OCI-LY7 (cell line): ENCODE measurements at regions not wholly inside any gene's neighbourhood (a gene's known extent, or its start where the extent isn't known, plus 50 kb on each side); places are given as distances from the start of the nearest gene placed in this dataset.

Source experiments
- BruUV-seq: library from RNA; stranded (reverse); fragments of 400-500 nt; replicated peaks from 2 replicates; lab custom pipeline; 2021; lab: Mats Ljungman, UMichigan
- CTCF ChIA-PET: fragments of 300-600 bp; sonication (Branson Sonifier 250); formaldehyde crosslinking; loops from one replicate; lab custom pipeline; 2022; ENCODE audit warnings: antibody characterized with exemption; ENCODE audit not compliant: unreplicated experiment; lab: Charles Lee
- POLR2A ChIA-PET: fragments of 300-600 bp; sonication (Branson Sonifier 250); formaldehyde crosslinking; loops from one replicate; lab custom pipeline; 2022; ENCODE audit warnings: antibody characterized with exemption; lab: Charles Lee
- DNase-seq: peaks from one replicate; pipeline ENCODE4 v3.0.0-alpha.2; 2015; ENCODE audit warnings: low spot score
- H2AFZ ChIP-seq: fragments of 200-600 bp; sonication (generic), shearing (Covaris generic); 2 replicates; pipeline ENCODE4 v1.6.1; 2014; ENCODE audit warnings: mild to moderate bottlenecking, antibody characterized with exemption, low read length, moderate library complexity
- H3K27ac ChIP-seq: fragments of 200-600 bp; sonication (generic); 2 replicates; pipeline ENCODE4 v1.5.1; 2014; ENCODE audit warnings: mixed run types, low read depth, mild to moderate bottlenecking, moderate library complexity, low read length, inconsistent platforms; ENCODE audit not compliant: poor library complexity, severe bottlenecking
- H3K36me3 ChIP-seq: fragments of 200-600 bp; sonication (generic); 2 replicates; pipeline ENCODE4 v1.6.1; 2014; ENCODE audit warnings: mild to moderate bottlenecking, antibody characterized with exemption, low read length, moderate library complexity, mixed read lengths; ENCODE audit not compliant: insufficient read depth
- H3K4me1 ChIP-seq: fragments of 200-600 bp; sonication (generic); 2 replicates; pipeline ENCODE4 v1.5.1; 2014; ENCODE audit warnings: mild to moderate bottlenecking, low read length; ENCODE audit not compliant: insufficient read depth, poor library complexity, severe bottlenecking
- H3K4me2 ChIP-seq: fragments of 200-600 bp; sonication (generic); 2 replicates; pipeline ENCODE4 v1.6.1; 2014; ENCODE audit warnings: mild to moderate bottlenecking, low read length
- H3K4me3 ChIP-seq: fragments of 200-600 bp; sonication (generic); 2 replicates; pipeline ENCODE4 v1.5.1; 2014; ENCODE audit warnings: mild to moderate bottlenecking, low read depth, low read length; ENCODE audit not compliant: poor library complexity, severe bottlenecking
- H3K79me2 ChIP-seq: fragments of 200-600 bp; sonication (generic); 2 replicates; pipeline ENCODE4 v1.6.1; 2016; ENCODE audit warnings: low read depth, mild to moderate bottlenecking, low read length, moderate library complexity, mixed read lengths; ENCODE audit not compliant: insufficient read depth
- H3K9me2 ChIP-seq: fragments of 200-600 bp; sonication (generic); 2 replicates; pipeline ENCODE4 v1.6.1; 2016; ENCODE audit warnings: mild to moderate bottlenecking, low read length, mixed read lengths; ENCODE audit not compliant: insufficient read depth
- H3K9me3 ChIP-seq: fragments of 200-600 bp; sonication (generic); 2 replicates; pipeline ENCODE4 v1.6.1; 2014; ENCODE audit warnings: mild to moderate bottlenecking, mixed run types, low read length, mixed read lengths
- H4K20me1 ChIP-seq: fragments of 200-600 bp; sonication (generic); 2 replicates; pipeline ENCODE4 v1.6.1; 2014; ENCODE audit warnings: mild to moderate bottlenecking, antibody characterized with exemption, low read length, moderate library complexity, mixed read lengths; ENCODE audit not compliant: insufficient read depth
- CTCF ChIP-seq: fragments of 200-600 bp; sonication (generic); conservative IDR thresholded peaks from 2 replicates; pipeline ENCODE4 v1.5.1; 2014; ENCODE audit warnings: mild to moderate bottlenecking, antibody characterized with exemption, low read length, moderate library complexity, mixed read lengths
- EZH2phosphoT487 ChIP-seq: fragments of 200-600 bp; sonication (generic); IDR thresholded peaks from 2 replicates; pipeline ENCODE4 v1.6.1; 2018; ENCODE audit warnings: low read depth, borderline replicate concordance, mild to moderate bottlenecking, mixed run types, antibody characterized with exemption, low read length, moderate library complexity, mixed read lengths
- intact Hi-C: fragments of 100-400 bp; cut with micrococcal nuclease; formaldehyde crosslinking; loops from one replicate; pipeline ENCODE4 v1.10.0; 2022; ENCODE audit not compliant: unreplicated experiment

- Histone ChIP-seq H3K4me1 (no peaks in the 10 kb centered on the region), H3K4me3 (no peak overlapping the region), H4K20me1 (no peaks in the 10 kb centered on the region), H3K9me3 (no peaks in the 10 kb centered on the region), H2AFZ (no peak overlapping the region), H3K36me3 (no peaks in the 10 kb centered on the region), H3K9me2 (no peaks in the 10 kb centered on the region), H3K79me2 (no peaks in the 10 kb centered on the region), H3K4me2 (no peak overlapping the region), H3K27ac (no peak overlapping the region)
- POLR2A ChIA-PET: no interaction called here
- intact Hi-C loops: no loop called here
- no TSS peak for BruUV-seq
- DNase-seq: no peak
- TF ChIP-seq CTCF (no peak), EZH2phosphoT487 (no peak)
- CTCF ChIA-PET: no interaction called here
These were observed 148.7 kb upstream of the B3GAT1 start for GRCh38 chr11:134560566-134561330.

GRCh38 chr11:134560066-134560465, 148.0 kb upstream of the B3GAT1 start:
- no peaks in the 10 kb centered on the region for H3K9me3 ChIP-seq
- intact Hi-C loops: no loop called here
- no peak overlapping the region for H3K27ac ChIP-seq
- no peaks in the 10 kb centered on the region for H4K20me1 ChIP-seq
- no TSS peak for BruUV-seq
- H3K9me2 ChIP-seq: no peaks in the 10 kb centered on the region
- TF ChIP-seq CTCF (no peak), EZH2phosphoT487 (no peak)
- DNase-seq: no peak
- ChIA-PET CTCF (no interaction called here), POLR2A (no interaction called here)
- H2AFZ ChIP-seq: no peak overlapping the region
- no peak overlapping the region for H3K4me2 ChIP-seq
- H3K36me3 ChIP-seq: no peaks in the 10 kb centered on the region
- no peak overlapping the region for H3K4me3 ChIP-seq
- H3K79me2 ChIP-seq: no peaks in the 10 kb centered on the region
- H3K4me1 ChIP-seq: no peaks in the 10 kb centered on the region

- H3K79me2 ChIP-seq: no peaks in the 10 kb centered on the region
- H4K20me1 ChIP-seq: no peaks in the 10 kb centered on the region
- H3K9me2 ChIP-seq: no peaks in the 10 kb centered on the region
- no peak overlapping the region for H2AFZ ChIP-seq
- DNase-seq: no peak
- CTCF ChIA-PET: no interaction called here
- H3K27ac ChIP-seq: no peak overlapping the region
- POLR2A ChIA-PET: no interaction called here
- no peak overlapping the region for H3K4me2 ChIP-seq
- no peaks in the 10 kb centered on the region for H3K9me3 ChIP-seq
- no TSS peak for BruUV-seq
- no peaks in the 10 kb centered on the region for H3K4me1 ChIP-seq
- intact Hi-C loops: no loop called here
- no peaks in the 10 kb centered on the region for H3K36me3 ChIP-seq
- TF ChIP-seq EZH2phosphoT487 (no peak), CTCF (no peak)
- no peak overlapping the region for H3K4me3 ChIP-seq
These were observed 147.5 kb upstream of the B3GAT1 start for GRCh38 chr11:134559602-134559962.
